ENCODE measurements at regions not wholly inside any gene's neighbourhood (a gene's known extent, or its start where the extent isn't known, plus 50 kb on each side); places are given as distances from the start of the nearest gene placed in this dataset.

DNA sequence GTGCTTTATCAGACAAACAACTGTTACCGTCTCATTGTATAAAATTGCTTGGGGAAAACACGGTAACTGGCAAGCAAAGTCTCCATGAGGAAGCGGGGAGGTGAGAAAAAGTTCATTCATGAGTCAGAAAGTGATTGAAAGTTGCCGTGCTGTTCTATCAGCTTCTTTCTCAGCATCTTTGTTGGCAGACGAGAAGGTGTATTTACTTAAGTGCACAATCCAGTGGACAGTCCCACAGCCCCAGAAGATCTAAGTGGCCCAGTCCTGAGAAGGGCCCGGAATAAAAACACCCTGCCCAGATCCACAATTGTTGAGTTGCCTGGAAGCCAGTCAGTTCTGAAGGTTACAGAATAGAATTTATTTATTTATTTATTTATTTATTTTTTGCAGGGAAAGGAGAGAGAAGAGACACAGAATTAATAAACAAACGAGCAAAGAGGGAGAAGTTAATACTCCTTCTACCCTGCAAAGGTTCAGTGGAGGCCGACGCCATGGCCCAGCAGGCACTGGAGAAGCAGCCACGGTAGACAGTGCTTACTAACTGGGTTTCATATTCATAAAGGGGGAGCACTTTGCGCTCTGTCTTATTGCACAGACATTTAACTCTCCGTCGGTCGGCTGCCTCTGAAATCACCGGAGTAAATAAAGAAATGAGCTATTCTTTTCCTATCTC lies 676.0 kb upstream of the SALL3 start:
- ChIA-PET POLR2A (no interaction called here), CTCF (interaction anchor here (1.2 kb wide), 1 partner anchor 14 kb away, joined by 4 read pairs; no protein-coding TSS in a partner anchor)
- no peak for DNase-seq (ENCODE audit: extremely low spot score)
- TF ChIP-seq, protein P1, sequence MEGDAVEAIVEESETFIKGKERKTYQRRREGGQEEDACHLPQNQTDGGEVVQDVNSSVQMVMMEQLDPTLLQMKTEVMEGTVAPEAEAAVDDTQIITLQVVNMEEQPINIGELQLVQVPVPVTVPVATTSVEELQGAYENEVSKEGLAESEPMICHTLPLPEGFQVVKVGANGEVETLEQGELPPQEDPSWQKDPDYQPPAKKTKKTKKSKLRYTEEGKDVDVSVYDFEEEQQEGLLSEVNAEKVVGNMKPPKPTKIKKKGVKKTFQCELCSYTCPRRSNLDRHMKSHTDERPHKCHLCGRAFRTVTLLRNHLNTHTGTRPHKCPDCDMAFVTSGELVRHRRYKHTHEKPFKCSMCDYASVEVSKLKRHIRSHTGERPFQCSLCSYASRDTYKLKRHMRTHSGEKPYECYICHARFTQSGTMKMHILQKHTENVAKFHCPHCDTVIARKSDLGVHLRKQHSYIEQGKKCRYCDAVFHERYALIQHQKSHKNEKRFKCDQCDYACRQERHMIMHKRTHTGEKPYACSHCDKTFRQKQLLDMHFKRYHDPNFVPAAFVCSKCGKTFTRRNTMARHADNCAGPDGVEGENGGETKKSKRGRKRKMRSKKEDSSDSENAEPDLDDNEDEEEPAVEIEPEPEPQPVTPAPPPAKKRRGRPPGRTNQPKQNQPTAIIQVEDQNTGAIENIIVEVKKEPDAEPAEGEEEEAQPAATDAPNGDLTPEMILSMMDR (IDR thresholded peaks at IDR 0.05; ENCODE audit: control extremely low read depth, extremely low read depth, low read depth, missing control alignments) = no peak

DNA sequence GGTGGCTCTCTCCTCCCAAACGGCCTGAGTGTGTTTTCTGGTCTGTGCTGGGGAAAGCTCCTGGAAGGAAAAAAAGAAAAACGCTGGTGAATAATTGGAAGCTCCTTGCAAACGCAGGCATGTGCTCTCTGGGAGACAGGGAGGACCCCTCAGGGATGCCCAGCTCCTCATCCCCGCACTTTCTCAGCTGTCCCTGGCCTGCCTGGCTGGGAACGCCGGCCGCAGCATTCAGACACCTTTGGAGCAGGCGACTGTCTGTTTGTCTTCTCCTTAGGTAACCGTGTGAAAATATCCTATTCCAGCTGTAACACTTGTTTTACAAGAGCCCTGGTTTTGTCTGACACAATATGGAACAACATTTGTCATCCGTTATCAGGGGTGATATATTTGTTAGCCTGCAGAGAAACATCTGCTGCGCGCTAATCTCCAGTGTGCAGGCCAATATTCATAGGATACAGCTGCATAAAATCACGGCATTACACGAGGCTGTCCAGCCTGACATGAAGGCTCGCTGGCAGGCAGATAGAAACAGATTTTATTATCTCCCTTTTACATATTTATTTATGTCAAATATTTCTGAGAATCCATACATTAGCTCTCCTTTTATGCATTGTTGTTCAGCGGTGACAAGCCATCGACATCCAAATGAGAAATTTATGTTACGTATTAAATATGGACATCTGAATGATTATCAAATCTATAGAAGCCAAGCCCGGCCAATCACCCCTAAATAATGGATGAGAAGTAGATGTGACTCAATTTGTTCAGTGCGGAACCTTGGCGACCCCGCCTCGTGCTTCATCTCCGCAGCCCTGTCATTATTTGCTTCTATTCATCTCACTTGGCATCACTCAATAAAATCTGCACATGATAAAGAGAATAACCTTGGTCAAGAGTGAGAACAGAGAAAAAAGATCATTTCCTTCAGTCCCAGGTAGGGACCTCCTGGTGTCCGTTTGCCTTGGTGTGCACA lies 675.1 kb upstream of the SALL3 start:
- DNase-seq (ENCODE audit: extremely low spot score) = no peak
- CTCF ChIA-PET = interaction anchor here (0.8 to 1.2 kb wide), 2 partner anchors 13 to 15 kb away, joined by 3 to 4 read pairs; no protein-coding TSS in a partner anchor
- POLR2A ChIA-PET = no interaction called here
- TF ChIP-seq, protein P1 (IDR thresholded peaks at IDR 0.05; ENCODE audit: control extremely low read depth, extremely low read depth, low read depth, missing control alignments) = no peak

DNA sequence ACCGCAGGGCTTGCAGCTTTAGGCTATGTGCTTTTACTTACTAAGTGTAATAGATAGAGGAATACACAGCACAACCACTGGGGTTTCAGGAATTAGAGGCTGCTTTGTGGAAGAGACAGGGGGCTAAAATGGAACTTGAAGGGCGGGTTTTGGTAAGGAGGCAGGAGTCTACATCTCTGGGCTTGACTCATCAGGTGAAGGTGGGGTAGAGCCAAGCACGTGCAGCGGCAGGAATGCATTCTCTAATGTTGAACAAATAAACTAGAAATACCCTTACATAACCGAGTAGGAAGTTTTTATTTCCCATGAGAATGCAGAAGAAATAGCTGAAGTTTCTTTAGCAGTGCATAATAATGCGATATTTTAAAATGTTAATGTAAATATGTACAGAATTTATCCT lies 673.8 kb upstream of the SALL3 start:
- ChIA-PET CTCF (no interaction called here), POLR2A (no interaction called here)
- no peak for DNase-seq (ENCODE audit: extremely low spot score)
- TF ChIP-seq, protein P1 (IDR thresholded peaks at IDR 0.05; ENCODE audit: control extremely low read depth, extremely low read depth, low read depth, missing control alignments) = no peak

DNA sequence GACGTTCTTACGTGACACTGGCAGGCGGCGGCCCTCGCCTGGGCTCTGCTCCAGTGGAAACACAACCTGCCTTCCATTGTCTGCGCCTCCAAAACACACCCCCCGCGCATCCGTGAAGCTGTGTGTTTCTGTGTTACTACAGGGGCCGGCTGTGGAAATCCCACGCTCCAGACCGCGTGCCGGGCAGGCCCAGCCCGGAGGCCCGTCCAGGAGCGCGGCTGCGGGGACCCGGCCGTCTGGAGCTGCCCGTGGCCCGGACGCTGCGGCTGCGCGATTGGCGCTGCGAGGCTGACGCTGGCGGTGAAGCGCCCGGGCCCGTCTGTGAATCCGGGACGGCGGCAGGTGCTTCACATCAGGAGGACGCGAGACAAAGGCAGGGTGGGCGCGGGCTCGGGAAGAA lies 670.3 kb upstream of the SALL3 start:
- POLR2A ChIA-PET = no interaction called here
- DNase-seq (ENCODE audit: extremely low spot score) = no peak
- CTCF ChIA-PET = interaction anchor here (1.5 kb wide), 1 partner anchor 9 kb away, joined by 3 read pairs; no protein-coding TSS in a partner anchor
- TF ChIP-seq, protein P1 (IDR thresholded peaks at IDR 0.05; ENCODE audit: control extremely low read depth, extremely low read depth, low read depth, missing control alignments) = no peak

DNA sequence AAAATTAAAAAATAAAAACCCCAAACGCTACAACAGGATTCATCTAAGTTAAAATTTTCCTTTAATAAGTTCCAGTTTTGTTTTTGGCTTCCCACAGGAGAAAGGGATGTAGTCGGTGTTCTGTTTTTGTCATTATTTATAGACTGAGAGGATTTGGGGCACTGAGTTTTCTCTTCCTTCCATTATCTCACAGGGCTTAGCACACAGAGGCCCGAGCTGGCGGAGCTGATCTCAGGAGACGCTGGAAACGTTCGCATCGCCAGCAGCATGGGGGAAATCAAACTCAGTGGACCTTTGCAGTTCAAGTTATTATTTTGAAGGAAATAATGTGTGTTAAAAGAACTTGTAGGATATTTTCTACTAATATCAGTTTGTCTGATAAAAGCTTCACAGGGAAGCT lies 669.7 kb upstream of the SALL3 start:
- TF ChIP-seq, protein P1 (IDR thresholded peaks at IDR 0.05; ENCODE audit: control extremely low read depth, extremely low read depth, low read depth, missing control alignments) = no peak
- ChIA-PET CTCF (interaction anchor here (1.5 kb wide), 1 partner anchor 9 kb away, joined by 3 read pairs; no protein-coding TSS in a partner anchor), POLR2A (no interaction called here)
- DNase-seq (ENCODE audit: extremely low spot score) = no peak

DNA sequence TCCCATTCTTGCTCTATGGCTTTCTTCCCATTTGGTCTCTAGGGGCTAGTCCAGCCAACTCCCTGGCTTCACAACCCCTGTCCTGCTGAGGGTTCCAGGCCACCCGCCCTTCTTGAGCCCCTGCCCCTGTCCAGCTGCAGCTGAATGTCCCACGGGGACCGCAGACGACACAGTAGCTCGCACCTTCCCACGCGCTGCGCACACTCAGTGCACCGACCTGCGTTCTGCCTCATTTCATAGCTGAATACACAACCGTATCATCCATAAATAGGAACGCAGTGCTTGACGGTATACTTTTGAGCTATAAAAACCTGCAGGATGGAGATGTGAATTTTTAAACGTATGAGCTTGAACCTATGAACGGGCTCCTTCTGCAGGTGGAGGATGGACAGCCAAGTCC lies 660.4 kb upstream of the SALL3 start:
- no peak for DNase-seq (ENCODE audit: extremely low spot score)
- TF ChIP-seq, protein P1 (IDR thresholded peaks at IDR 0.05; ENCODE audit: control extremely low read depth, extremely low read depth, low read depth, missing control alignments) = no peak
- ChIA-PET POLR2A (no interaction called here), CTCF (interaction anchor here (1.0 to 1.2 kb wide), 2 partner anchors 14 kb away, joined by 3 read pairs; no protein-coding TSS in a partner anchor)

Data from GM10248 (cell line).